GM19452 (cell line): ENCODE measurements at regions not wholly inside any gene's neighbourhood (a gene's known extent, or its start where the extent isn't known, plus 50 kb on each side); places are given as distances from the start of the nearest gene placed in this dataset.
A peak's percentile ranks its signal among the peaks of the same experiment; 100 is the strongest.

ENCODE experiments used
- ATAC-seq: cut with Tn5 transposase; IDR thresholded peaks from one replicate; pipeline ENCODE4 v1.9.1; 2021; ENCODE audit not compliant: unreplicated experiment

DNA sequence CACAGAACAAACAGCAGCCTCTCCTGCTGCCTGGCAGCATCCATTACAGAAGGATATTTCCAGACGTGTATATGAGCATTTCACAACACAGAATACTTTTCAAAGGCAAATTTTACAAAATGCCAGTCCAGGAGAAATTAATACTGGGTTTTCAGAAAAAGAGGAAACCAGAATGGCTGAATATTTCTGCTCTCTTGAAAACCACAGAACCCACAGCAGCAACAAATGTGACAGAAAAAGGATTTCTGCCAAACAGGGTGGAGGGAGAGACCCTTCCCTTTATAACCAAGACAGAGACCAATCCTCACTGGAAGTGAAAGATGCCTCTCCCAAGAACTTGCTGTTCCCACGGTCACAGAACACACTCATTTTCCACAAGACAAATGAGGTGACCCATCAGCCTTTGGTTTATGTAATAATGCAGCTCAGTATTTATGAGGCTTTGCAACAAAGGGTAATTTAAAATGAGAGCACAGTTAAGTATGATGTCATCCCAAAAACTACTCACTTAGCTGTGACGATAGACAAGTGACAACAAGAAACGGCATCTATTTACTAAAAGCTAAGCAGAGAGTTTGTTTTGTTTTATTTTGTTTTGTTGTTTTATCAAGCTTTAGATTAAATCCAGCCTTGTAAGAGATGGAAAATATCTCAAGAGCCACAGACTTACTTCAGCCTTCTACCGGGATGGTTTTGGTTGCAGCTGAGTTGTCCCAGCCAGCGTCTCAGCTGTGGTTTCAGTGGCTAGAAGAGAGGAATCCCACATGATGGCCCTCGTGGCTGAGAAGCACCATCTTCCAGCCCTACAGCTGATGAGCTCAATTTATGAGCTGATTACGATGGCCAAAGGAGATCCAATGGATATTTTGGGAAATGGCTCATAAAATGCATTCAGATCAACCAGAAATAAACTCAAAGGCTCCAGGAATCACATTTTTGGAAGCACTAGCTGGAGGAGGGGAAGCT lies 249.3 kb upstream of the AGAP1 start:
- no peak for ATAC-seq

DNA sequence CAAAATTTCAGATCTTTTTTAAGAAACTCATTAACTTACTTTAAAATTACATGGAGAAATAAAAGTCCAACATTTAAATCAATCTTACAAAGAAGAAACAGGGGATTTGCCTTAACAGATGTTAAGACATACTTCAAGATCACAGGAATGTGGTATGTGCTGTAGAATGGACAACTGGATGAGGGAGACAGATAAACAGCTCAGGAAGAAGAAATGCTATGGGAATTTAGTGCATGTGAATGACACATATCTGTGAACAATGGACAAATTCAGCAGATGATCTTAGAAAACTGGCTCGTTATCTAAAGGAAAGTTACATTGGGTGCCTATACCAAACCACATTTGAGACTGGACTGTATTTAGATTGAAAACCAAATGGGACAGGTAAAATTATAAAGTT lies 246.8 kb upstream of the AGAP1 start:
- no peak for ATAC-seq

DNA sequence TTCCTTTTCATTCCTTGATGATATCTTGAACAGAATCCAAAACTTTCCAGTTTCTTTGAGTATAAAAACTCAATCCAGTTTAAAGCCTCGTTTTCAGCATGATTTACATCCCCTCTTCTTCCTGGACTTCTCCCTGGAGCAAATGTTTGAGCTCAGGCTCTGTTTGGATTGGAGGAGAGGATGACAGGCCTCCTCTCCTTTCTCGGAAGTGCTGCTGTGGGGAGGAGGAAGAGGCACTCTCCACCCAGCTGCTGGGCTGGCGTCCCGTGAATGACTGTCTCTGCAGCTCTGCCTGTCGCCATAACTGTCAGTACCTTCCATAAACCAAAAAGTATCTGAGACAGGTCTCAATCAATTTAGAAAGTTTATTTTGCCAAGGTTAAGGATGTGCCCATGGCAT lies 238.2 kb upstream of the AGAP1 start:
- no peak for ATAC-seq

DNA sequence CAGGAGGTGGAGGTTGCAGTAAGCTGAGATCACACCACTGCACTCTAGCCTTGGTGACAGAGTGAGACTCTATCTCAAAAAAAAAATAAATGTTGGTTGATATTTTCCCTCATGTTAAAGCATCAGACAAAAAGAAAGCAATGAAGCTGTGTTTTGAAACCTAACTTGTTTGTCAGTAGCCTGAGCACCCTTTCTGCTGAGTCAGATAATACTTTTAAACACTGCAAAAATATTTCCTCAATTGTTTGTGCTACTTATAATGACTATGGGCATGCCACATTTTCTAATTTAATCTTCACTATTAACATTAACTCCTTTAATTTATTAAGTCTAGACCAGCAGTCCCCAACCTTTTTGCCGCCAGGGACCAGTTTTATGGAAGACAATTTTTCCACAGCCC lies 236.3 kb upstream of the AGAP1 start:
- ATAC-seq = no peak

DNA sequence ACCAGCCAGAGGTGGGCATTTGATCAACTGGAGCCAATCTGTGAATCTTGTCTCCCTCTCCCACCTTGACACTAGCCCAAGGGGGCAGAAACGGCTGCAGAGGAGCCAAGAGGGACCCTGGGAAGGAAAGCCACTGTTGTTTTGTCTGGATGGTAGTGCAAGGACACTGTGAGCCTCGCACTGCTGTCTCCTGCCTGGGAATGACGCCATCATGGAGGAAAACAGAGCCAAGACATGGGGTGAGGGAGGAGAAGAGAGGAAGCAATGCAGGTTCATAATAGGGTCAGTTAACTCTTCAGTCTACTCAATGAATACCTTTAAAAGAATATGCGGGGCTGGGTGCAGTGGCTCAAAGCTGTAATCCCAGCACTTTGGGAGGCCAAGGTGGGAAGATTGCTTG lies 231.1 kb upstream of the AGAP1 start:
- ATAC-seq = no peak

DNA sequence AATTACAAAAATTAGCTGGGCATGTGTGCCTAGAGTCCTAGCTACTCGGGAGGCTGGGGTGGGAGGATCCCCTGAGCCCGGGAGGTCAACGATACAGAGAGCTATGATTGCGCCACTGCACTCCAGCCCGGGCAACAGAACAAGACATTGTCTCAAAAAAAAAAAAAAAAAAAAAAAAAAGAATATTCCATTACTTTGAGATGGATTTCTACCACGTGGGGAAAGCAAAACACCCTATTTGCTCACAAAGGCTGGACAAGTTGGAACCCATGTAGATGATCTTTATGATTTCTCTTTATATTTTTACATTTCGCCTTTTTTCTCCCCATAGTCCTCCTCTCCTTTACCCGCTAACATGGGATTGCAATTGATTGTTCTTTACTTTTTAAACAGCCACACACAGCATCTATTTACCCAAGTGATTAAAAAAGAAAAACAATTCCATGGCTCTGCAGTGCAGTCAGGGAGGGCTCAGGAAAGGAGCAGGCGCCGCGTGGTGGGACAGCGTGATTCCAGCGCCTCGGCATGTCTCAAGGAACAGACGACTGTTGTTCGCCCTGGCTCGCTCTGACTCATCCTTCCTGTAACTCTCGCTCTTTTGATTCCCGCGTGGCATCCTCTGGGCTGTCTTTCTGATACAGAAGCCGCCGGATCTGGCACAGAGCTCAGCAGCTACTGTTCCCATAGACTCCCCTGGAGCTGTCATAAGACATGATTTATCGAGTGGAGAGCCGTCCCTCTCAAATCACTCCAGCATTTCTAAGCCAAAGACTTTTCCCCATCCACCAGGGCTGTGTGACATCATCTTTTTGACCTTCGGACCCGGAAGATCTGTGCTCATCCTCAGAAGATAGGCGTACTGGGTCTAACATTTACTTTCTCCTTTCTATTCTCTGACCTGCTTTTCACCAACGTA lies 230.4 kb upstream of the AGAP1 start:
- ATAC-seq = no peak

DNA sequence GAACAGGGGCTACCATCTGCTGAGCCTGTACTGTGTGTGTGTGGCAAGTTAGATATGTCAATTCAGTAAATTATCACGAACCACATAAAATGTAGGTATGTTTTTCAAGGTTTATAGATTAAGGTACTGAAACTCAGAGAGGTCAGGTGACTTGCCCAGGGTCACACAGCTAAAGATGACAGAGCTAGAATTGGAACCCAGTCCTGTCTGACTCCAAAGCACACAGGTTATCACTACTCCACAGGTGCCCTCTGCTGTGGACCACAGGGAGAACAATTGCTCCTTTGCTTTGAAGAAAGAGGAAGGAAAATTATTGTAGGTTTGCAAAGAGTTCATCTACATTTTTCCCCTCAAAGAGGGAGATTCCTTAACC lies 229.7 kb upstream of the AGAP1 start:
- no peak for ATAC-seq

DNA sequence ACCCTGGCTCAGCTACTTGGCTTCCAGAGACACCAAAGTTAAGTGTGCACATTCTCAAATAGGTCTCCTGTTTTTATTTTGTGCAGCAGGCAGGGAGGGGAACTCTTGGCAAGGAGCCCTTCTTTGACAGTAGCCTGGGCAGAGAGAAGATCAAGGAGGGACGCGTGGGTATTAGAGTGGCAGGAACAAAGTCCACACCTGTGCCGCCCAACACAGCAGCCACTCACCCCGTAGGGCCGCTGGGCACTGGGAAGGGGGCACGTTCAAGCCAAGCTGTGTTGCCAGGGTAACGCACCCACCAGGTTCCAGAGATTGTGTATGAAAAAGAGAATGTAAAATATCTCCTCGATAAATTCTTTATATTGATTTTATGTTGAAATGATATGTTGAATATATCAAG lies 229.3 kb upstream of the AGAP1 start:
- ATAC-seq = no peak

DNA sequence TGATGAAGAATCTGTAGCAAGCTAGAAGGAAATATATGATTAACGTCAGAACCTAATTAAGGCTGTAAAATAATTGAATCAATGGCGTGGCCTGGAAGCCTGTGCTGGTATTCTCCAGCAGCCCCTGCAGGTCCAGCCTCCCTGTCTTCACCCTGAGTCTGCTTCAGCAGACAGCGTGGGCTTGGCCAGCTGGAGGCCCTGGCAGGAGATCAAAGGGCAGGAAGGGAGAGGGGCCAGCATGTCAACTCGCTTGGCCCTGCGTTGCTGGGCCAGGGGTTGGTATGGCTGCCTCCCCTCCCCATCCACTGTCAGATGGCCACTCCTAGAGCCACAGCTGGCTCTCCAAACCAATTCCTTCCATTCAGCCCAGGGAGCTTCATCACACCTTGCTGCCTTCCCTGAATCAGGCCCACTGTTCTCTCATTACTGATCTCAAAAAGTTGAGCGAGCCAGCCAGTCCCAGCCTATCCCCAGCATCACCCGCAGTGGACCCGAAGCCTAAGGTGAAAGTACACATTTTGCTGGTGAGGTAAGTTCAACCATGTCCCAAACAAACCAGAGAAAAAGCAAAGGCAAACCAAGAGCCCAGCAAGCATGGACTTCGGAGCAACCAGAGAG lies 228.4 kb upstream of the AGAP1 start:
- ATAC-seq = no peak

DNA sequence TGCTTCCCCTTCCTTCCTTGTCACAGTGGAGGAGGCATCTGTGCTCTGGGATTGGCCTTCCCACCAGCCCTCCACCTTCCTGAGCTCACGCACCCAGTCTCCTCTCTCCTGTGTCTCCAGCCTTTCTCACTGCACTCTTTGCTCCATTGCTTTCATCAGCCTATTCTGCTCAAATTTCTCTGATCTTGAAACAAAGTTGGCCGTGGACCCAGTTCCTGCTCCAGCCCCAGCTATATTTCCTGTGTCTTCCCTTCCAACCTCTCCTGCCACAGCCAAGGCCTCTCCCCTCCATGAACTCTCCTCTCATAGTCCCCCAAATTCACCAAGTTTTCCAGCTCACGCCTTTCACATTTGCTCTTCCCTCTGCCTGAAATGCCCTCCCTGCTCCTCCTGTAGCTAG lies 226.6 kb upstream of the AGAP1 start:
- no peak for ATAC-seq

DNA sequence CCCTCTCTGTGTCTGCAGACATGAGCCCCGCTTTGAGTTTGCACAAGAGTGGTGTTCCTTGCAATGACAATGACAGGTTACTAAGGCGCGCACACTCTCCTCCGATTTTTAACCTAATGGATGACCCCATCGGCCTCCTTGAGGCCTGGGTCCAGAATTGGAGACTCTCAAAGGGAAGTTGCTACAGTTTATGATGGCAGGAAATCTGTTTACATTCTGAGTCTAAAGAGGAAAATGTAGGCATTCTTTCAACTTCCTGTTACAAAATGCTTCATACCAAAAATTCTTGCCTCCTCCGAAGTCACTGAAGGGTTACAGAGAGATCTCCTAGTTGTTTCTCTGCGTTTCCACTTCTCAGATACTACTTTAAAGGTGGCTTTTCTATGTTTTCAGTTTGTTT lies 225.3 kb upstream of the AGAP1 start:
- ATAC-seq = no peak

DNA sequence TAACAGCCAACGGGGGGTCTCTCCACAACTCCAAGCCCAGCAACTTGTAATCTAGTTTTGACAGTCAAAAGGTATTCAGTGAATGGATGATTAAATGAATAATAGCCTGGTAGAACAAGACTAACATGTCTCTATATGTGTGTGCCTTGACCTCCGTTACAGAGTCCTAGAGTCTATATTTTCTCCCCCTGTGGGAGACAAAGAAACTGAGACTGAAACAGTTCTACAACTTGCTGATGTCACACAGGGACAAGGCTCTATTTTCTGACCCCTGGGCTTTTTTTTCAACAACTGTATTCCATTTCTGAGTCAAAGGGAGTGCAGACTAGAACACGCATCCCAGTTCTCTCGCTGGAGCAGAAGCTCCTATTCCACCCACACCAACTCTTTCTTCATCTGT lies 223.6 kb upstream of the AGAP1 start:
- ATAC-seq = peak; percentile 39

DNA sequence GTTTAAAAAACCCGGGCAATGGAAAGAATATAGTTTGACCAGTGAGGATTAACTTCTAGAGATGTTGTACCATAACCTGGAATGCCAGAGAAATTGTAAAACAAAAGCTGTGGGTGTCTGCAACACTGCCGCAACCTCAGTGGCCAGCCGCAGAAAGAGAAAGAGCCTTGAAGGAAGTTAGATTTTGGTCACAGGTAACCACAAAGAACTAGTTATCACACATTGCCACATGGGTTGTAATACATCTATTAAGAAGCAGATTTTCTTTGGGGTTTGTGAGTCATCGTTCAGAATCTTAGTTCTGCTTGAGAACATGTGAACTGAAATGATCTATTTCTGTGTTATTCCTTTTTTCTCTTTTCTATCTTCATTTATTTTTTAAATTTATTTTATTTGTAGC lies 222.9 kb upstream of the AGAP1 start:
- ATAC-seq = peak; percentile 91

DNA sequence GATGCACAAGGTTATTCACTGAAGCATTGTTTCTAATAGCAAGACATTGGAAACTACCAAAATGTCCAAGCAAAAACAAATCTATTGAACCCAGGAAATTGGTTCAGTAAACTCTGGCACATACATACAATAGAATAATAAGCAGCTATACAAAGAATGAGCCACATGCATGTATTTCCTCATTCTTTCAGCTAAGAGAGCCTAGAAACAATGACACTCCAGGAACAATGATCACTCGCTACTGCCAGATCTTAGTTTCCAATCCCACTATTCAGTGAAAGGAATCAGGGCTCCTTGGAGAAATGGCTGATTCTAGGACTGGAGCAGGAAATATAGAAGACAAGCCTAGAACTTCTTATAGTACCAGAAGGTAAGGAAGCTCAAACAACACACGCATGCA lies 221.9 kb upstream of the AGAP1 start:
- no peak for ATAC-seq

DNA sequence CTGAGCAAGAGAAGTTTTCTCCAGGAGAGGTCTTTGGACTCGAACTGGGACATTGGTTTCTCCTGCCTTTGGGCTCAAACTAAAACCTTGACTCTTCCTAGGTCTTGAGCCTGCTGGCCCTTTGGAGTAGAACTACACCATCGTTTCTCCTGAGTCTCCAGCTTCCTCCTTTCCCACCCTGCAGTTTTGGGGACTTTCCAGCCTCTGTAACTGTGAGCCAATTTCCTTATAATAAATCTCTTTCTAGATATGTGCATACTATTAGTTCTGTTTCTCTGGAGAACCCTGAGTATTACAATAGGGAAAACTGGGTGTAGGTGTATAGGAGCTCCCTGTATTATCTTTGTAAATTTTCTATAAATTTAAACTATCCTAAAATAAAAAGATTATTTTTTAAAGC lies 219.8 kb upstream of the AGAP1 start:
- ATAC-seq = no peak

DNA sequence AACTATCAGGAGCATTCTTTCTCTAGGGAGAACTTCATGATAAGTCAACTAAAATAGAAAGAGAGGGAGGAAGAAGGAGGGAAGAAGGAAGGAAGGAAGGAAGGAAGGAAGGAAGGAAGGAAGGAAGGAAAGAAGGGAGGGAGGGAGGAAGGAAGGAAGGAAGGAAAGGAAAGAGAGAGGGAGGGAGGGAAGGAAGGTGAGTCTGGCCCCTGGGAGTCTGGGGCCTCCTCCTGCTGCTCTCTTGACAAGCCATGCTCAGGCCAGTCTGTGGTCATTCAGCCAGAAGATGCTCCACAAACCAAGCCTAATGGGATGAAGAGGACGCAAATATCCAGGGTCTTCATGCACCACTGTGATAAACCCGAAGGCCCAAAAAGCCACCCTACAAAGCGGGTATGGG lies 216.4 kb upstream of the AGAP1 start:
- ATAC-seq = no peak

DNA sequence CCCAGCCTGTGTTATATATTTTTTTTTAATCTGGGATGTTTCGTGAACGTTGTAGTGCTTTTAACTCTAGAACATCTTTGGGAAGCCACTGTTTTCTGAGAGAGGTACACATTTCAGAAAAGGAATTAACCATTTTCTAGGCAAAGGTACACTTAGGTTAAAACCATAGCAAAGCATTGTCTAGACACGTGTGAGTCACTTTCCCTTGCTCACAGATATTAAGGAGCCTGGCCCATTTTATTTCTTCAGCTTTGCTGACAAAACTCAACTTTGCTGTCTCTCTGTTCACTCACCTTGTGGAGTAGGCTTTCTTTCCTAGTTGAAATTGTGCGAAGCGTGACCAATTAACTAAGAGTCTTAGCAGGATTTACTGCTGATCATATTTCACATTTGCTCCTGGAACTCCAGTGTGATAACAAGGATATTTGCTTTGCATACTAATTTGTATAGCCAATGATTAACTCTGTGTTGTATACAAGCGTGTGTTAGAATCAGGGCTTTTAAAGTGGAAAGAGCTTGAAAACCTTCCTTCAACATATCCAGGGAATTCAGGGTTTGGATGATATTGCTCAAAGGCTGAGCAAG lies 215.0 kb upstream of the AGAP1 start:
- no peak for ATAC-seq

DNA sequence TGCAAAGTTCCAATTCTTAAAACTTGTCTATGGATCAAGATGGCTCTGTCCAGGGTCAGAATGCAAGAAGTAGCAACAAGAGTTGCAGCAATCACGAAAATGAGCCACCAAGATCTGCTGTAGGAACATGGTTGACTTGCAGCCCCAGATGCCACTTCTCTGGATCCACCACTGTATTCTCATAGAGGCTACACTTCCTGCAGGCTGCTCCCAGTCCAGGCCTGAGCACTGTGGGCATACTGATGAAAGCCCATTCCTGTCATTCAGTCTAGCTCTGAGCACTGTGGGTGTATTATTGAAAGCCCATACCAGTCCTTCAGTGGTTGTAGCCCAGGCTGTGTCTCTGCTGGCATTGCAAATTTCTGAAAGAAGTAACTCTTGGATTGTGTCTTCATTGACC lies 213.9 kb upstream of the AGAP1 start:
- no peak for ATAC-seq

DNA sequence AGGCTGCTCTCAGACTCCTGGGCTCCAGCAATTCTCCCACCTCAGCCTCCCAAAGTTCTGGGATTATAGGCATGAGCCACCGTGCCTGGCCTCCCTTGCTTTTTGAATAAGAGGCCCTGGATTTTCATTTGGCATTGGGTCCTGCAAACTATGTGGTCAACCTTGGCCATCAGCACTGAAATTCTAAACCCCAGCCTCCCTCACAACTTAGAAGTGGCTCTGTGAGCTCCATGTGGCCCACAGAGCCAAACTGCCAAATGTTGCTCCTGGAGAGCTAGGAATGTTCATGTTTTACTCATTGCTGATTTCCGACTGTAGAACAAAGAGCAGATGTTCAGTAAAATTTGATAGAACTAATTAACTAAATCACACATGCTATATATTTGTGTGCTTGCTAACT lies 210.6 kb upstream of the AGAP1 start:
- no peak for ATAC-seq

DNA sequence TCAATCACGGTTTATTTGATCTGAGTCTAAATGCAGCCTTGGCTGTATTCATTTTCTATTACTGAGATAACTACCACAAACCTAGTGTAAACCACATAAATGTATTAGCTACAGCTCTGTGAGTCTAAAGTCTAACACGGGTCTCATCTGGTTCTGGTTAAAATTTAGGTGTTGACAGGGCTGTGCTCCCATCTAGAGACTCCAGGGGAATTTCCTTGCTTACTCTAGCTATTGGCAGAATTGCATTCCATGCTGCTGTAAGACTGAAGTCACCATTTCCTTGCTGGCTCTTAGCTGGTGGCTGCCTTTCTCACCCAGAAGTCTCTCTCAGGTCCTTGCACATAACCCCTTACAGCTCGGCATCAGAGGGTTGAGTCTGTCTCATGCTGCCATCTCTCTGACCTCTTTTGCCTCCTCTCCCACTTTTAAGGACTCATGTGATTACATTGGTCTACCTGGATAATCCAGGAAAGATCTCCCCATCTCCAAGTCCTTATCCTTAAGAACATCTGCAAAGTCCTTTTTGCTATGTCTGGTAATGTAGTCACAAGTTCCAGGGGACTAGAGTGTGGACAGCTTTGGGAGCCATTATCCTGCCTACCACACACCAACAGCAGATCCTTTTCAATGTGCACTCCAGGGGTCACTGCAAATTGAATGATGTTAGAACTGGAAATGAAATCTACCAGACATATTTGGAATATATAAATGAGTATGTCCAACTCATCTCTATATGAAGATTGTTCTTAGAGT lies 207.0 kb upstream of the AGAP1 start:
- ATAC-seq = no peak

DNA sequence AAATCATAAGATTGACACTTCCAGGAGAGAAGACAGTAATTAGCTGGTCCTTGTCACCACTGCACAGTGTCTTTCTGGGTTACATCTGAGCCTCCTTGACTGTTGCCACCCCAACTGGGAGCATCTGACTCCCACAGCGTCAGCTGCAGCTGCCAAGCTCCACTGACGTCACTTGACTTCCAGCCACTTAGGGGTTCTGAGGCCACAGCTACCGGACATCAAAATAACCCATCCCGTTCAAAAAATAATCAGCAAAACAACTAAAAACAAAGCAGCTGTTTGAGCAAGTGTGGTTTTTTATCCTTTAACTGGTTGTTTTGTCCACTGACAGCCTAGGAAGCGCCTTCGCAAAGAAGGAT lies 206.5 kb upstream of the AGAP1 start:
- ATAC-seq = no peak
